ENCODE measurements at regions not wholly inside any gene's neighbourhood (a gene's known extent, or its start where the extent isn't known, plus 50 kb on each side); places are given as distances from the start of the nearest gene placed in this dataset.
"Not testable (repeated sequence)": the region's sequence is repeated elsewhere in the genome, so short reads cannot be mapped to it uniquely, and the experiment has no call there.

- DNase-seq (no peak), ATAC-seq (no peak)
- intact Hi-C loops (cut with DNase I): no loop called here
These were observed 229.6 kb downstream of the BAMBI start for GRCh38 chr10:28906934-28907333.

- DNase-seq (no peak), ATAC-seq (no peak)
- intact Hi-C loops (cut with DNase I): no loop called here
These were observed 232.6 kb downstream of the BAMBI start for GRCh38 chr10:28909875-28910274.

GRCh38 chr10:28910956-28911355 lies 233.6 kb downstream of the BAMBI start:
- ATAC-seq (peak; percentile 34 to 78), DNase-seq (no peak)
- intact Hi-C loops (cut with DNase I): no loop called here

GRCh38 chr10:28911511-28911910 lies 234.2 kb downstream of the BAMBI start:
- ATAC-seq; DNase-seq; intact Hi-C loops (cut with DNase I): not testable (repeated sequence)

DNA sequence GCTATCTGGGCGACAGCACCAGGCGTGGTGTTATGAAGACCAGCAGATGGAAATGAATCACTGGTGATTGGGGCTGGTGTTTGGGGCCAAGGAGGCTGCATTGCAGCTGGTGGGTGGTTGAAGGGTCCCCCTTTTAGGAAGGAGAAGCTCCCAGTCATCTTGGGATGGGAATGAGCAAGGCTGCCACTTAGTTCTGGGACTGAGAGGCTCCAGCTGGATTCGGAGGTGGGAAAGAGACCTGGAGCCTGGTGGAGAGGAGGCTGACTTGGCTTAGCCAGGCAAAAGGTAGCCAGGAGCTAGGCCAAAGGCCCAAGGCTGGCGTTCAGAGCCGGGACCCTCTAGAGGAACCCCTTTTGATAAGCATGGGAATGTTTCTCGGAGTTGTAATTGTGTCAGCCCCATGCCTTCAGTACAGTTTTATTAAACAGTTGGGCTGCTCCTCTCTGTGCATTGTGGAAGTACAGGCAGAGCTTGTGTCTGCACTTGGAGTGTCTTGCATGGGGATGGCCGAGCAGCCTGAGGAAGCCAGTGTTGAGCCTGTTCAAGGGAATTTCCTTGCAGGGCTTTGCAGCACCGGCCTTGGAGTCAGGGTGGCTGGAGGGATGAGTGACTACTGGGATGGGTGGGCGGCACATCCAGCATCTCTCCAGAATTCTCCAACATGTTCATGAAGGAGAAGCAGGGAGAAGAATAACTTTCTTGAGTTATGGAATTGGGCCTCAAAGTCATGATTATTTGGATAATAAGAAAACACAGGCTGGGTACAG lies 234.9 kb downstream of the BAMBI start:
- intact Hi-C loops (cut with DNase I): no loop called here
- no peak for DNase-seq
- ATAC-seq: no peak

- no peak for ATAC-seq
- DNase-seq: no peak
- intact Hi-C loops (cut with DNase I): no loop called here
These were observed 236.3 kb downstream of the BAMBI start for GRCh38 chr10:28913436-28914237.

- DNase-seq: no peak
- ATAC-seq: no peak
- intact Hi-C loops (cut with DNase I): no loop called here
These were observed 237.4 kb downstream of the BAMBI start for GRCh38 chr10:28914701-28915100.

DNA sequence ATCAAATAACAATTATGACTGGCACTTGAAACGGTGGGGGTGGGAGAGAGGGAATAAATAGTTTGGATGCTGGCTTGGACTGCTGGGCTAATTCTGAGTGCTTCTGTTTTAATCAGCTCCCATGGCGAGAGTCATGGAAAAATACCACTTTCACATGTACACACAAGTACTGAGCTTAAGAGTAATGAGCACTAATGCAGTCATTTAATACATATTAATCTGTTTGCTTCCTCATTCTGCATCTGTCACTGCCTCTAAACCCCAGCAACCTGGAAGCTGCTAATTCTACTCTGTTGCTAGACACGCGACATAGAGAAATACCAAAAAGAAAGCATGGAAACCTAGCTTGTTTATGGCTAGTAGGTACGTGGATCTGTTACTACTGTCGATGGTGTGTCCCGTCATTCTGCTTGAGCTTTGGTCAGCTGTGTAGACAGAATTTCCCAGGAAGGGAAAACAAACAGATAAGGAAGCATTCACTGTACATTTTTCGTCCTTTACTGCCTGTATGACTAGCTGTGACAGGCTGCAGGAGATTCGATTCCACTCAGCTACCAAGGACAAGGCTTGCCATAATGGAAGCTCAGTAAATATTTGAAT lies 238.8 kb downstream of the BAMBI start:
- intact Hi-C loops (cut with DNase I): no loop called here
- no peak for DNase-seq
- no peak for ATAC-seq

GRCh38 chr10:28920091-28920490 lies 242.8 kb downstream of the BAMBI start:
- no peak for ATAC-seq
- no peak for DNase-seq
- intact Hi-C loops (cut with DNase I): no loop called here

- no peak for DNase-seq
- intact Hi-C loops (cut with DNase I): no loop called here
- no peak for ATAC-seq
These were observed 244.8 kb downstream of the BAMBI start for GRCh38 chr10:28922127-28922526.

GRCh38 chr10:28922861-28923260 lies 245.5 kb downstream of the BAMBI start:
- no peak for DNase-seq
- intact Hi-C loops (cut with DNase I): no loop called here
- ATAC-seq: no peak

DNA sequence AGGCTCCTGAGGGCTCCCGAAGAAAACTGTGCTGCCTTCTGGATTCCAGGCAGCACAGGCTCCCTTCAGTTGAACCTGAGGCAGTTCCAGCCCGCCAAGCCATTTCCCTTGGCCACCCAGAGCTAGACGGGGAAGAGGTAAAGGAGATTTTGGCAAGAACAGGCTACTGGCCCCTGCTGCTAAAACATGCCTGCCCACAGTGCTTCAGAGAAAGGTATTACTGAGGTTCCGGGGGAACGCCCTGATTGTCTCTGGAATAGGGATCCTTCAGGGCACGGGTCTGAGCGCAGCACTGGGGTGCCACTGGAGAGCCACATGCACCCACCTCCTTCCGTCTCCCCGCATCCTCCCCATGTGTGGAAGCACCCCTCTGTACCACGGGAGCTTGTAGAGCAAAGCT lies 247.4 kb downstream of the BAMBI start:
- ATAC-seq: no peak
- intact Hi-C loops (cut with DNase I): no loop called here
- no peak for DNase-seq

- intact Hi-C loops (cut with DNase I): no loop called here
- DNase-seq (peak; percentile 57), ATAC-seq (peak; percentile 78 to 90)
These were observed 247.9 kb downstream of the BAMBI start for GRCh38 chr10:28925121-28925663.

- intact Hi-C loops (cut with DNase I): no loop called here
- no peak for DNase-seq
- no peak for ATAC-seq
These were observed 249.6 kb downstream of the BAMBI start for GRCh38 chr10:28926932-28927331.

GRCh38 chr10:28928484-28928883 lies 251.2 kb downstream of the BAMBI start:
- DNase-seq (no peak), ATAC-seq (no peak)
- intact Hi-C loops (cut with DNase I): no loop called here

GRCh38 chr10:28929942-28930341 lies 252.6 kb downstream of the BAMBI start:
- ATAC-seq (no peak), DNase-seq (no peak)
- intact Hi-C loops (cut with DNase I): no loop called here

- intact Hi-C loops (cut with DNase I): no loop called here
- DNase-seq (peak; percentile 39), ATAC-seq (peak; percentile 24 to 87)
These were observed 253.5 kb downstream of the BAMBI start for GRCh38 chr10:28930514-28931495.

DNA sequence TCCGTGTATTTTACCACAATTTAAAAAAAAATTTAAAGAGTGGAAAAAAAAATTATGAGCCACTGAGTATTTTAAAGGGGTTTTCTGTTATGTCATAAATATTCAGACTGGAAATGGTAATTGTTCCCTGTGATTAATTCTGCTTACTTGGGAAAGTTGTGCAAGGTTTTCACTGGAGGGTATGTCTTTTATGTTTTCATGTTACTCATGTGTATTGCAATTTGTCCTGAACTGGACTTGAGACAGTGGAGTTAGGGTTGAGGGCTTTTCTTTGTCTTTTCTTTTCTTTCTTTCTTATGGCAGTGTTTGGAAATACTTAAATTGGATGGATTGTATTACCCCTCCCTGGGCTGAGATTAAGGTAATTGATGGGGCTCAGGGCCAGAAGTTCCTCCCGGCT lies 257.7 kb downstream of the BAMBI start:
- intact Hi-C loops (cut with DNase I): no loop called here
- no peak for ATAC-seq
- DNase-seq: no peak

GRCh38 chr10:28937959-28938358 lies 260.6 kb downstream of the BAMBI start:
- intact Hi-C loops (cut with DNase I): no loop called here
- no peak for ATAC-seq
- no peak for DNase-seq

Measured in left cardiac atrium (tissue), 4 donors.